ENCODE measurements at regions not wholly inside any gene's neighbourhood (a gene's known extent, or its start where the extent isn't known, plus 50 kb on each side); places are given as distances from the start of the nearest gene placed in this dataset.

- TF ChIP-seq POLR2A (IDR thresholded peaks at IDR 0.05; ENCODE audit: low read length) (no peak), GATA1 (IDR thresholded peaks at IDR 0.05; ENCODE audit: low read depth, low read length) (no peak)
Observed at GRCh38 chr4:132809298-132810032, 339.6 kb upstream of the PCDH10 start.
